ENCODE measurements at regions not wholly inside any gene's neighbourhood (a gene's known extent, or its start where the extent isn't known, plus 50 kb on each side); places are given as distances from the start of the nearest gene placed in this dataset.
"Not testable (repeated sequence)": the region's sequence is repeated elsewhere in the genome, so short reads cannot be mapped to it uniquely, and the experiment has no call there.

- DNase-seq, result no peak
Measured at GRCh38 chr17:14525551-14526455, 224.9 kb downstream of the HS3ST3B1 start.

- no peak for DNase-seq
Measured at GRCh38 chr17:14522795-14523387, 222.0 kb downstream of the HS3ST3B1 start.

GRCh38 chr17:14518919-14519318, 218.0 kb downstream of the HS3ST3B1 start:
- DNase-seq, result not testable (repeated sequence)

GRCh38 chr17:14514973-14515372, 214.1 kb downstream of the HS3ST3B1 start:
- DNase-seq, result no peak

GRCh38 chr17:14513835-14514234, 213.0 kb downstream of the HS3ST3B1 start:
- no peak for DNase-seq

GRCh38 chr17:14510136-14510535, 209.3 kb downstream of the HS3ST3B1 start:
- DNase-seq, result no peak

- DNase-seq, result no peak
Measured at GRCh38 chr17:14508156-14508555, 207.3 kb downstream of the HS3ST3B1 start.

- DNase-seq, result no peak
Measured at GRCh38 chr17:14506364-14506763, 205.5 kb downstream of the HS3ST3B1 start.

GRCh38 chr17:14505606-14506005, 204.7 kb downstream of the HS3ST3B1 start:
- no peak for DNase-seq

GRCh38 chr17:14499976-14500375, 199.1 kb downstream of the HS3ST3B1 start:
- DNase-seq, result no peak

- DNase-seq, result no peak
Measured at GRCh38 chr17:14498812-14499211, 197.9 kb downstream of the HS3ST3B1 start.

- DNase-seq, result no peak
Measured at GRCh38 chr17:14494161-14494560, 193.3 kb downstream of the HS3ST3B1 start.

- no peak for DNase-seq
Measured at GRCh38 chr17:14489986-14490385, 189.1 kb downstream of the HS3ST3B1 start.

- DNase-seq, result no peak
Measured at GRCh38 chr17:14488958-14489550, 188.2 kb downstream of the HS3ST3B1 start.

- no peak for DNase-seq
Measured at GRCh38 chr17:14487068-14487467, 186.2 kb downstream of the HS3ST3B1 start.

GRCh38 chr17:14482715-14483114, 181.8 kb downstream of the HS3ST3B1 start:
- no peak for DNase-seq

- DNase-seq, result no peak
Measured at GRCh38 chr17:14481664-14482063, 180.8 kb downstream of the HS3ST3B1 start.

- DNase-seq, result no peak
Measured at GRCh38 chr17:14474591-14474990, 173.7 kb downstream of the HS3ST3B1 start.

- no peak for DNase-seq
Measured at GRCh38 chr17:14471052-14471451, 170.2 kb downstream of the HS3ST3B1 start.

- no peak for DNase-seq
Measured at GRCh38 chr17:14470417-14470816, 169.5 kb downstream of the HS3ST3B1 start.

- DNase-seq, result no peak
Measured at GRCh38 chr17:14469971-14470370, 169.1 kb downstream of the HS3ST3B1 start.

- DNase-seq, result no peak
Measured at GRCh38 chr17:14468858-14469257, 168.0 kb downstream of the HS3ST3B1 start.

- no peak for DNase-seq
Measured at GRCh38 chr17:14461227-14461548, 160.3 kb downstream of the HS3ST3B1 start.

All from right hindlimb (tissue), 1 donor.